ENCODE measurements at regions not wholly inside any gene's neighbourhood (a gene's known extent, or its start where the extent isn't known, plus 50 kb on each side); places are given as distances from the start of the nearest gene placed in this dataset.

DNA sequence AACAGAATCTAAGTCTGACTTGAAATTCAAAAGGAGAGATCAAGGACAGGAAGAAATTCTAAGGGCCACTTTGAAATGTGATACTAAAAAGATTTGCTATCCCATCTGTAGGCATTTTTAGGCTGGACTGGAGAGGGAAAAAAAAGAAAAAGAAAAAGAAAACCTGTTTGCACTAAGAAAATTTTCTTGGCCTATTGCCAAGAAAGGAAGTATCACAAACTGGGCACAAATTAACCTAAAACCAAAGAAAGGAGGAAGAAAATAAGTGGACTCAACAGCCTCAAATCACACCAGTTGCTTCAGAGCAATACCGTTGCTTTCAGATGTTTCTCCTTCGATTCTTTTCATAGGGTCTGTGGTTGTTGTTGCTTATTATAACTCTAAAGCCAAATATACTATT lies 287.9 kb upstream of the VRK2 start:
- TF ChIP-seq, protein P1, sequence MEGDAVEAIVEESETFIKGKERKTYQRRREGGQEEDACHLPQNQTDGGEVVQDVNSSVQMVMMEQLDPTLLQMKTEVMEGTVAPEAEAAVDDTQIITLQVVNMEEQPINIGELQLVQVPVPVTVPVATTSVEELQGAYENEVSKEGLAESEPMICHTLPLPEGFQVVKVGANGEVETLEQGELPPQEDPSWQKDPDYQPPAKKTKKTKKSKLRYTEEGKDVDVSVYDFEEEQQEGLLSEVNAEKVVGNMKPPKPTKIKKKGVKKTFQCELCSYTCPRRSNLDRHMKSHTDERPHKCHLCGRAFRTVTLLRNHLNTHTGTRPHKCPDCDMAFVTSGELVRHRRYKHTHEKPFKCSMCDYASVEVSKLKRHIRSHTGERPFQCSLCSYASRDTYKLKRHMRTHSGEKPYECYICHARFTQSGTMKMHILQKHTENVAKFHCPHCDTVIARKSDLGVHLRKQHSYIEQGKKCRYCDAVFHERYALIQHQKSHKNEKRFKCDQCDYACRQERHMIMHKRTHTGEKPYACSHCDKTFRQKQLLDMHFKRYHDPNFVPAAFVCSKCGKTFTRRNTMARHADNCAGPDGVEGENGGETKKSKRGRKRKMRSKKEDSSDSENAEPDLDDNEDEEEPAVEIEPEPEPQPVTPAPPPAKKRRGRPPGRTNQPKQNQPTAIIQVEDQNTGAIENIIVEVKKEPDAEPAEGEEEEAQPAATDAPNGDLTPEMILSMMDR (IDR thresholded peaks at IDR 0.05; ENCODE audit: low read depth, low read length): no peak

GRCh38 chr2:57759131-57759530 lies 287.5 kb upstream of the VRK2 start:
- TF ChIP-seq, protein P1 (IDR thresholded peaks at IDR 0.05; ENCODE audit: low read depth, low read length): no peak
- no peak for DNase-seq (ENCODE audit: extremely low read depth, low read depth)

More for the DNA sequence above, 287.9 kb upstream of the VRK2 start:
- DNase-seq (ENCODE audit: extremely low read depth, low read depth): no peak

DNA sequence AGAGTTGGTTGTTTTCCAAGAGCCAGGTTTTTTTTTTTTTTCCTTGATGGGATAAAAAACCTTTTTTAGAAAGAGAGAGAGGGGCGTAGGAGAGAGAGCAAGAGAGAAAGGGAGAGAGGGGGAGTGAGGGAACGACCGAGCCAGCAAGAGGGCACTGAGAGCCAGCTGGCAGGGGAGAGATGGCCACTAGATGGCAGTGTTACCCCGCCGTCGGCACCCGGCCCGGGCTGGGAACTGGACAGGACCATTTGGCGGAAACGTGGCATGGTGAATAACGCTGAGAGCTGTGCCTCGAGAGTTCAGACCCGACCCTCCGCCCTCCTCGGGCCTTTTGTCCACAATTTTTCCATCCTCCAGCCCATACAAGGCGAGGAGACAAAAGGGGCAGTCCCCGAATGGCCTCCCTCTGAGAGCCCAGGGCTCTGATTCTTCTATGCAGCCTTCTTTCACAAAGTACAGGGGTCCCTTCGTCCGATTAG lies 286.7 kb upstream of the VRK2 start:
- DNase-seq (ENCODE audit: extremely low read depth, low read depth): peak; percentile 36
- TF ChIP-seq, protein P1 (IDR thresholded peaks at IDR 0.05; ENCODE audit: low read depth, low read length): peak; percentile 97

DNA sequence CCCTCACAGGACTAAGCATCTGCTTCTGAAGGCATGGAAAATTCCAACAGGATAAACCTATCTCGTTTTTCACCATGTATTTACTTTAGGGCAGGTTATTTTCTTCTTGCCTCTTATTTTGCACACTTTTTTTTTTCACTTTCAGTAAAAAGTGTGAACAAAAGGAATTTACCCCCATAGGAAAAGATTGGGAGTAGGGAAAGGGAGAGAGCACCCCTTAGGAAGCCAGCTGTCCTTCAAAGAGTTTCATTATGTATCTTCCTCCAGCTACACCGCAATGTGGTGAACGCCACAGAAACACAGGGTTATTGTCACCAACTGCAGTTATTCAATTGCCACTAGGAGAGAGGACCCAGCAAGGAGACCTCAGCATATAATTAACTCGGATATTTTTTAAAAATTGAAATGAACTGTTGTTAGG lies 286.2 kb upstream of the VRK2 start:
- no peak for DNase-seq (ENCODE audit: extremely low read depth, low read depth)
- TF ChIP-seq, protein P1 (IDR thresholded peaks at IDR 0.05; ENCODE audit: low read depth, low read length): no peak

- TF ChIP-seq, protein P1 (IDR thresholded peaks at IDR 0.05; ENCODE audit: low read depth, low read length): no peak
Measured at GRCh38 chr2:57776916-57777315, 269.7 kb upstream of the VRK2 start.

DNA sequence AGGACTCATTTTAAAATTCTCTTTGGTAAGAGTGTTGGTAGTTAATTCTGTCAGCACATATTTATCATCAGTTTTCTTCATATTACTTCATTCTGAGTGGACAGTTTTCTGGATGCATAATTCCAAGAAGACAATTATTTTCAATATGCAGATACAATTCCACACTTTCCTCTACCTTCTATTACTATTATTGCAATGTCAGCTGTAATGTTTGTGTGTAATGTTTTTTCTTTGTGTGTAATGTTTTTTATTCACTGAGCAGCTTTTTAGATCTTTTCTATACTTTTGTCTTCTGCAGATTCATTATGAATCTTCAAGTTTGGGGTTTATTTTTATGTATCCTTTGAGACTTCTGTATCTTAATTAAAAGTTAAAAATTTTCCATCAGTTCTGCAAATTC lies 264.0 kb upstream of the VRK2 start:
- DNase-seq (ENCODE audit: extremely low read depth, low read depth): no peak
- TF ChIP-seq, protein P1 (IDR thresholded peaks at IDR 0.05; ENCODE audit: low read depth, low read length): no peak

More at GRCh38 chr2:57776916-57777315, 269.7 kb upstream of the VRK2 start:
- DNase-seq (ENCODE audit: extremely low read depth, low read depth): no peak

DNA sequence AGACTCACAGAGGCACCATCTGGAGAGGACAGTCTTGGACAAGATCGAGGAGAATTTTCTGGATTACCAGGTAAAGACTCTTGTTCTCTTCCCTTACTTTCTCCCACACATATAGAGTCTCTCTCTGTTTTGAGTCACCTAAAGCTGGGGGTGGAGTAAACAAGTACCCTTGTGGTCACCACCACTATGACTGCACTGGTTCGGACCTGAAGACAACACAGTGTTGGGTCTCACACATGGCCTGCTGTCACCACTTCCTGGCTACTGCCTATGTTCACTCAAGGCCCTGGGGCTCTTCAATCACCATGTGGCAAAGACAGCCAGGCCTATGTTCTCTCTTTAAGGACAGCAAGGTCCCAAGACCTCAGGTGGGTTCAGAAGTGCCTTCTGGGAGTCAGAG lies 253.3 kb upstream of the VRK2 start:
- TF ChIP-seq, protein P1 (IDR thresholded peaks at IDR 0.05; ENCODE audit: low read depth, low read length): no peak
- DNase-seq (ENCODE audit: extremely low read depth, low read depth): no peak

Measured in AG09319 (cell line).